Endothelial cell of umbilical vein (primary cell): ENCODE measurements at regions not wholly inside any gene's neighbourhood (a gene's known extent, or its start where the extent isn't known, plus 50 kb on each side); places are given as distances from the start of the nearest gene placed in this dataset.

ENCODE experiments used
- BruUV-seq: library from RNA; stranded (reverse); fragments of 400-500 nt; replicated peaks from 2 replicates; lab custom pipeline; 2021; lab: Mats Ljungman, UMichigan
- CTCF ChIA-PET: fragments of 300-600, 350-600 bp; sonication (Branson Sonifier 250); formaldehyde crosslinking; loops from one replicate; lab custom pipeline; 2021; ENCODE audit warnings: antibody characterized with exemption, inconsistent platforms; lab: Charles Lee
- POLR2A ChIA-PET: fragments of 300-600, 350-600 bp; sonication (Branson Sonifier 250); formaldehyde crosslinking; loops from one replicate; lab custom pipeline; 2021; ENCODE audit warnings: antibody characterized with exemption, inconsistent platforms; lab: Charles Lee
- DNase-seq: peaks from one replicate; pipeline ENCODE4 v3.0.0-alpha.2; 2011; ENCODE audit warnings: low read depth, low spot score
- FAIRE-seq: peaks from 2 replicates; lab custom pipeline; 2011; peaks lifted over from hg19 to GRCh38; lab: Jason Lieb, UNC
- H2AFZ ChIP-seq: 2 replicates; pipeline ENCODE4 v1.6.0; 2012; ENCODE audit warnings: low read depth, low read length, control low read depth, inconsistent platforms
- H3K27ac ChIP-seq: 2 replicates; pipeline ENCODE4 v1.5.1; 2011; ENCODE audit warnings: low read depth, mild to moderate bottlenecking, control low read depth, low read length, moderate library complexity; ENCODE audit not compliant: insufficient read depth
- H3K27me3 ChIP-seq, 2 experiments: 2 replicates each; pipeline versions ENCODE4 v1.6.0 to v1.6.1; 2011; ENCODE audit warnings: low read length in 2 of 2, mixed read lengths in 1 of 2; ENCODE audit not compliant: control insufficient read depth in 2 of 2, insufficient read depth in 2 of 2
- H3K36me3 ChIP-seq, 2 experiments: 2 replicates in 1 of 2; 3 replicates in 1 of 2; pipeline ENCODE4 v1.5.1; 2011; ENCODE audit warnings: low read length in 2 of 2, mild to moderate bottlenecking in 1 of 2, moderate library complexity in 1 of 2; ENCODE audit not compliant: control insufficient read depth in 2 of 2, insufficient read depth in 2 of 2; ENCODE audit errors: extremely low read depth in 1 of 2
- H3K4me1 ChIP-seq: 3 replicates; pipeline ENCODE4 v1.5.1; 2011; ENCODE audit warnings: mild to moderate bottlenecking, low read length; ENCODE audit not compliant: control insufficient read depth, insufficient read depth; ENCODE audit errors: extremely low read depth
- H3K4me2 ChIP-seq: 2 replicates; pipeline ENCODE4 v1.6.1; 2011; ENCODE audit warnings: low read length, control low read depth, mixed read lengths; ENCODE audit not compliant: insufficient read depth
- H3K4me3 ChIP-seq, 3 experiments: fragments of 200-600 bp in 1 of 3; sonication (generic), shearing (Covaris generic) in 1 of 3; replicated peaks in 1 of 3; 2 replicates each; pipeline ENCODE4 v1.5.1; 2011 to 2016; ENCODE audit warnings: control low read depth in 3 of 3, low read length in 3 of 3, mild to moderate bottlenecking in 2 of 3, inconsistent platforms in 1 of 3, low read depth in 1 of 3, moderate library complexity in 1 of 3; ENCODE audit not compliant: insufficient read depth in 1 of 3
- H3K79me2 ChIP-seq: 2 replicates; pipeline ENCODE4 v1.6.0; 2012; ENCODE audit warnings: low read length, inconsistent platforms; ENCODE audit not compliant: control insufficient read depth, insufficient read depth
- H3K9ac ChIP-seq: replicated peaks from 2 replicates; pipeline ENCODE3; 2011; ENCODE audit warnings: low read length, control low read depth; ENCODE audit not compliant: insufficient read depth; ENCODE audit errors: extremely low read depth
- H3K9me1 ChIP-seq: replicated peaks from 3 replicates; pipeline ENCODE4 v1.6.0; 2011; ENCODE audit warnings: mild to moderate bottlenecking, low read length; ENCODE audit not compliant: control insufficient read depth, insufficient read depth; ENCODE audit errors: extremely low read depth
- H3K9me3 ChIP-seq: replicated peaks from 2 replicates; pipeline ENCODE4 v1.5.1; 2012; ENCODE audit warnings: low read length, inconsistent platforms; ENCODE audit not compliant: control insufficient read depth, insufficient read depth
- H4K20me1 ChIP-seq: replicated peaks from 2 replicates; pipeline ENCODE3; 2011; ENCODE audit warnings: mild to moderate bottlenecking, low read length; ENCODE audit not compliant: control insufficient read depth, insufficient read depth; ENCODE audit errors: extremely low read depth
- FOS ChIP-seq: IDR thresholded peaks from 2 replicates; pipeline ENCODE4 v1.6.1; 2011; ENCODE audit warnings: mild to moderate bottlenecking, low read length, moderate library complexity, borderline replicate concordance; ENCODE audit not compliant: insufficient read depth
- GATA2 ChIP-seq: IDR thresholded peaks from 2 replicates; pipeline ENCODE4 v1.7.0; 2011; ENCODE audit warnings: low read depth, mild to moderate bottlenecking, moderate library complexity, mixed read lengths, low read length; ENCODE audit not compliant: insufficient read length, insufficient read depth
- JUN ChIP-seq: IDR thresholded peaks from 2 replicates; pipeline ENCODE4 v1.6.1; 2011; ENCODE audit warnings: borderline replicate concordance, low read depth; ENCODE audit not compliant: insufficient read length, insufficient read depth
- MAX ChIP-seq: IDR thresholded peaks from 2 replicates; pipeline ENCODE4 v1.6.1; 2011; ENCODE audit not compliant: insufficient read depth, insufficient read length
- MYC ChIP-seq: IDR thresholded peaks from one replicate; pipeline ENCODE4 v1.6.1; 2011; ENCODE audit warnings: mild to moderate bottlenecking, low read depth, low read length
- POLR2A ChIP-seq: IDR thresholded peaks from 2 replicates; pipeline ENCODE4 v1.6.1; 2012; ENCODE audit warnings: low read depth, mild to moderate bottlenecking, control low read depth, low read length
- POLR2AphosphoS5 ChIP-seq: IDR thresholded peaks from 2 replicates; pipeline ENCODE4 v1.6.1; 2012; ENCODE audit warnings: low read depth, mild to moderate bottlenecking, control low read depth, low read length, moderate library complexity; ENCODE audit not compliant: insufficient read depth
- dilution Hi-C: fragments of 300-500 bp; cut with MboI; formaldehyde crosslinking; loops from one replicate; pipeline ENCODE4 v1.15.0; 2019; ENCODE audit warnings: low sequenced_read_pairs; ENCODE audit not compliant: extremely low pct_ligation_motif_present
- intact Hi-C: fragments of 100-400 bp; cut with micrococcal nuclease; formaldehyde crosslinking; loops from one replicate; pipeline ENCODE4 v1.10.0; 2022
- TF ChIP-seq, protein P1 (sequence below), 2 donors: IDR thresholded peaks; 1 replicate in 1 of 2; 2 replicates in 1 of 2; pipeline ENCODE4 v1.5.1; 2011; ENCODE audit warnings: low read length in 2 of 2, mild to moderate bottlenecking in 2 of 2, moderate library complexity in 2 of 2, control low read depth in 1 of 2, inconsistent platforms in 1 of 2, low read depth in 1 of 2; ENCODE audit not compliant: insufficient read depth in 1 of 2; ENCODE audit errors: extremely low read depth in 1 of 2

GRCh38 chr1:79312438-79312837, 305.9 kb upstream of the ADGRL4 start:
- Histone ChIP-seq H3K9ac (no peak overlapping the region), H3K27ac (no peak overlapping the region), H3K27me3 (no peaks in the 10 kb centered on the region), H3K79me2 (no peaks in the 10 kb centered on the region), H3K36me3 (no peaks in the 10 kb centered on the region), H2AFZ (no peak overlapping the region), H3K4me3 (no peak overlapping the region), H3K4me1 (no peaks in the 10 kb centered on the region), H3K9me3 (no peaks in the 10 kb centered on the region), H3K4me2 (no peak overlapping the region), H4K20me1 (no peaks in the 10 kb centered on the region), H3K9me1 (no peaks in the 10 kb centered on the region)
- DNase-seq (no peak), FAIRE-seq (no peak)
- POLR2A ChIA-PET: no interaction called here
- no TSS peak for BruUV-seq
- TF ChIP-seq, protein P1, sequence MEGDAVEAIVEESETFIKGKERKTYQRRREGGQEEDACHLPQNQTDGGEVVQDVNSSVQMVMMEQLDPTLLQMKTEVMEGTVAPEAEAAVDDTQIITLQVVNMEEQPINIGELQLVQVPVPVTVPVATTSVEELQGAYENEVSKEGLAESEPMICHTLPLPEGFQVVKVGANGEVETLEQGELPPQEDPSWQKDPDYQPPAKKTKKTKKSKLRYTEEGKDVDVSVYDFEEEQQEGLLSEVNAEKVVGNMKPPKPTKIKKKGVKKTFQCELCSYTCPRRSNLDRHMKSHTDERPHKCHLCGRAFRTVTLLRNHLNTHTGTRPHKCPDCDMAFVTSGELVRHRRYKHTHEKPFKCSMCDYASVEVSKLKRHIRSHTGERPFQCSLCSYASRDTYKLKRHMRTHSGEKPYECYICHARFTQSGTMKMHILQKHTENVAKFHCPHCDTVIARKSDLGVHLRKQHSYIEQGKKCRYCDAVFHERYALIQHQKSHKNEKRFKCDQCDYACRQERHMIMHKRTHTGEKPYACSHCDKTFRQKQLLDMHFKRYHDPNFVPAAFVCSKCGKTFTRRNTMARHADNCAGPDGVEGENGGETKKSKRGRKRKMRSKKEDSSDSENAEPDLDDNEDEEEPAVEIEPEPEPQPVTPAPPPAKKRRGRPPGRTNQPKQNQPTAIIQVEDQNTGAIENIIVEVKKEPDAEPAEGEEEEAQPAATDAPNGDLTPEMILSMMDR (IDR thresholded peaks at IDR 0.05; ENCODE audit: extremely low read depth in 1 of 2, insufficient read depth in 1 of 2, low read depth in 1 of 2, low read length in 2 of 2): no peak
- no peak for TF ChIP-seq JUN
- TF ChIP-seq POLR2AphosphoS5: no peak
- dilution Hi-C loops: no loop called here
- intact Hi-C loops: no loop called here
- CTCF ChIA-PET: interaction anchor here (1.0 kb wide), 1 partner anchor 19 kb away, joined by 4 read pairs; no protein-coding TSS in a partner anchor

GRCh38 chr1:79310609-79311008, 304.1 kb upstream of the ADGRL4 start:
- DNase-seq (no peak), FAIRE-seq (no peak)
- intact Hi-C loops (no loop called here), dilution Hi-C loops (no loop called here)
- no TSS peak for BruUV-seq
- no peak overlapping the region for H3K4me3 ChIP-seq
- H3K4me2 ChIP-seq: no peak overlapping the region
- no peak overlapping the region for H2AFZ ChIP-seq
- H4K20me1 ChIP-seq: no peaks in the 10 kb centered on the region
- no peaks in the 10 kb centered on the region for H3K36me3 ChIP-seq
- POLR2A ChIA-PET: no interaction called here
- H3K9ac ChIP-seq: no peak overlapping the region
- no peaks in the 10 kb centered on the region for H3K79me2 ChIP-seq
- TF ChIP-seq POLR2AphosphoS5 (no peak), GATA2 (no peak), MYC (no peak), FOS (no peak), MAX (no peak), POLR2A (no peak)
- H3K27me3 ChIP-seq: no peaks in the 10 kb centered on the region
- CTCF ChIA-PET: no interaction called here
- no peaks in the 10 kb centered on the region for H3K4me1 ChIP-seq
- no peak overlapping the region for H3K27ac ChIP-seq
- no peaks in the 10 kb centered on the region for H3K9me3 ChIP-seq
- no peaks in the 10 kb centered on the region for H3K9me1 ChIP-seq
